HG02571 (cell line): ENCODE measurements at regions not wholly inside any gene's neighbourhood (a gene's known extent, or its start where the extent isn't known, plus 50 kb on each side); places are given as distances from the start of the nearest gene placed in this dataset.

Experiments used
- ATAC-seq: cut with Tn5 transposase; IDR thresholded peaks from one replicate; pipeline ENCODE4 v1.9.1; 2021; ENCODE audit warnings: mild to moderate bottlenecking, moderate library complexity; ENCODE audit not compliant: unreplicated experiment

GRCh38 chr13:59464926-59465325 lies 698.8 kb downstream of the DIAPH3 start:
- no peak for ATAC-seq

GRCh38 chr13:59468396-59468795 lies 695.3 kb downstream of the DIAPH3 start:
- no peak for ATAC-seq

- ATAC-seq, result no peak
These were observed 692.6 kb downstream of the DIAPH3 start for GRCh38 chr13:59471106-59471505.

GRCh38 chr13:59472134-59472533 lies 691.6 kb downstream of the DIAPH3 start:
- ATAC-seq, result no peak

GRCh38 chr13:59474696-59475095 lies 689.0 kb downstream of the DIAPH3 start:
- no peak for ATAC-seq

GRCh38 chr13:59475911-59476310 lies 687.8 kb downstream of the DIAPH3 start:
- no peak for ATAC-seq

GRCh38 chr13:59476366-59476765 lies 687.4 kb downstream of the DIAPH3 start:
- ATAC-seq, result no peak

GRCh38 chr13:59477011-59477410 lies 686.7 kb downstream of the DIAPH3 start:
- no peak for ATAC-seq

GRCh38 chr13:59478908-59479307 lies 684.8 kb downstream of the DIAPH3 start:
- ATAC-seq, result no peak

- no peak for ATAC-seq
These were observed 684.1 kb downstream of the DIAPH3 start for GRCh38 chr13:59479629-59480028.

- ATAC-seq, result no peak
These were observed 683.1 kb downstream of the DIAPH3 start for GRCh38 chr13:59480396-59481259.

- ATAC-seq, result no peak
These were observed 680.1 kb downstream of the DIAPH3 start for GRCh38 chr13:59483501-59484145.

- no peak for ATAC-seq
These were observed 675.8 kb downstream of the DIAPH3 start for GRCh38 chr13:59487883-59488282.

GRCh38 chr13:59488436-59488835 lies 675.3 kb downstream of the DIAPH3 start:
- ATAC-seq, result no peak

GRCh38 chr13:59490651-59491050 lies 673.1 kb downstream of the DIAPH3 start:
- ATAC-seq, result no peak

- no peak for ATAC-seq
These were observed 671.6 kb downstream of the DIAPH3 start for GRCh38 chr13:59492030-59492636.

GRCh38 chr13:59493436-59493965 lies 670.2 kb downstream of the DIAPH3 start:
- no peak for ATAC-seq

- no peak for ATAC-seq
These were observed 669.6 kb downstream of the DIAPH3 start for GRCh38 chr13:59494151-59494550.

- ATAC-seq, result no peak
These were observed 669.2 kb downstream of the DIAPH3 start for GRCh38 chr13:59494560-59494970.

- ATAC-seq, result no peak
These were observed 668.4 kb downstream of the DIAPH3 start for GRCh38 chr13:59495299-59495698.

GRCh38 chr13:59495936-59496512 lies 667.7 kb downstream of the DIAPH3 start:
- ATAC-seq, result no peak
